ENCODE measurements at regions not wholly inside any gene's neighbourhood (a gene's known extent, or its start where the extent isn't known, plus 50 kb on each side); places are given as distances from the start of the nearest gene placed in this dataset.

- Histone ChIP-seq H3K27ac (no peak overlapping the region), H3K36me3 (no peaks in the 10 kb centered on the region), H3K9me3 (no peaks in the 10 kb centered on the region), H3K4me1 (ENCODE audit: control insufficient read depth in 1 of 2, insufficient read depth in 1 of 2, low read depth in 1 of 2, low read length in 1 of 2) (no peaks in the 10 kb centered on the region), H3K4me3 (ENCODE audit: low read depth in 1 of 2, low read length in 1 of 2) (no peak overlapping the region), H3K27me3 (no peaks in the 10 kb centered on the region)
- no peak for TF ChIP-seq CTCF (IDR thresholded peaks at IDR 0.05)
Measured at GRCh38 chr10:121062115-121062514, 211.0 kb downstream of the WDR11 start.

DNA sequence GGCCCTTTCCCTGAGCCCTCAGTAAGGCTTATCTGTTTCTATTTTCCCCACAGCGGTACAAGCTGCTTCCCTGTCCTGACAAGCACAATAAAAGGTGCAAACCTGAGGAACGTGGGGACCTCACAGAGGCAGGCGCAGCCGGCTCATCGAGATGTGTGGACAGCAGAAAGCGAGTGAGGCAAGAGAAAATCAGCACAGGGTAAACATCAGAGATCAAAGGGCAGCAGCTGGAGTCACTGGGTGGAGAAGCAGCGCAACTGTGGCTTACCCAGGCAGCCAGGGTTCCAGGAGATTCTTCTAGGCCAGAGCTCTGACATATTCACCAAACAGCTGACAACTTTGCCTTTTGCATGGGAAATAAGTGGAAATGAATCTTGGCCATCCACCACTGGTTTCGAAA, 212.6 kb downstream of the WDR11 start:
- no peaks in the 10 kb centered on the region for H3K27me3 ChIP-seq
- H3K4me3 ChIP-seq (ENCODE audit: low read depth in 1 of 2, low read length in 1 of 2), result no peak overlapping the region
- no peaks in the 10 kb centered on the region for H3K36me3 ChIP-seq
- H3K4me1 ChIP-seq (ENCODE audit: control insufficient read depth in 1 of 2, insufficient read depth in 1 of 2, low read depth in 1 of 2, low read length in 1 of 2), result no peaks in the 10 kb centered on the region
- H3K27ac ChIP-seq, result no peak overlapping the region
- no peak for TF ChIP-seq CTCF (IDR thresholded peaks at IDR 0.05)
- no peaks in the 10 kb centered on the region for H3K9me3 ChIP-seq

DNA sequence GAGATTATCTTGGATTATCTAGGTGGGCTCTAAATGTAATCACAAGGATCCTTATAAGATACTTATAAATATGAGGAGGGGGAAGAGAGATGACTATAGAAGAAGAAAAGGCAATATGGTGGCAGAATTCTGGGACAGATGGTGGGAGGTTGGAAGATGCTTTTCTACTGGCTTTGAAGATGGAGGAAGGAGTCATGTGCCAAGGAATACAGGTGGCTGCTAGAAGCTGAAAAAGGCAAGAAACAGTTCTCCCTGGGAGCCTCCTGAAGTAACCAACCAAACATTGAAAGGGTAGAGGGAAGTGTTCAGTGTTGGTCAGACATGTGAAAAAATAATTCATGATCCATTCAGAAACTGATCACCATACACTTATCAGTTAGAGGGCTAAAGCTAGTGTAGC, 213.3 kb downstream of the WDR11 start:
- no peaks in the 10 kb centered on the region for H3K9me3 ChIP-seq
- no peaks in the 10 kb centered on the region for H3K36me3 ChIP-seq
- no peak overlapping the region for H3K27ac ChIP-seq
- no peak overlapping the region for H3K4me3 ChIP-seq (ENCODE audit: low read depth in 1 of 2, low read length in 1 of 2)
- no peak for TF ChIP-seq CTCF (IDR thresholded peaks at IDR 0.05)
- no peaks in the 10 kb centered on the region for H3K27me3 ChIP-seq
- H3K4me1 ChIP-seq (ENCODE audit: control insufficient read depth in 1 of 2, insufficient read depth in 1 of 2, low read depth in 1 of 2, low read length in 1 of 2), result no peaks in the 10 kb centered on the region

DNA sequence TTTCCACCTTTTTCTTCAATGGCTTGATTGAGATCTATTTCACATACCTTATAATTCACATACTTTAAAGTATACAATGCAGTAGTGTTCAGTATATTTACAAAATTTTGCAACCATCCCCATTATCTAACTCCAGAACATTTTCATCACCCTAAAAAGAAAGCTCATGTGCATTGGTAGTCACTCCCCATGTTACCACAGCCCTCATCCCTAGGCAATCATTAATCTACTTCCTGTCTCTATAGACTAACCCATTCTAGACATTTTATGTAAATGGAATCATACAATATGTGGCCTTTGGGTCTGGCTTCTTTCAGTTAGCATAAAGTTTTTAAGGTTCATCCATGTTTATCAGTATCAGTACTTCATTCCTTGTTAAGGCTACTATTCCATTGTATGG, 214.2 kb downstream of the WDR11 start:
- no peaks in the 10 kb centered on the region for H3K9me3 ChIP-seq

DNA sequence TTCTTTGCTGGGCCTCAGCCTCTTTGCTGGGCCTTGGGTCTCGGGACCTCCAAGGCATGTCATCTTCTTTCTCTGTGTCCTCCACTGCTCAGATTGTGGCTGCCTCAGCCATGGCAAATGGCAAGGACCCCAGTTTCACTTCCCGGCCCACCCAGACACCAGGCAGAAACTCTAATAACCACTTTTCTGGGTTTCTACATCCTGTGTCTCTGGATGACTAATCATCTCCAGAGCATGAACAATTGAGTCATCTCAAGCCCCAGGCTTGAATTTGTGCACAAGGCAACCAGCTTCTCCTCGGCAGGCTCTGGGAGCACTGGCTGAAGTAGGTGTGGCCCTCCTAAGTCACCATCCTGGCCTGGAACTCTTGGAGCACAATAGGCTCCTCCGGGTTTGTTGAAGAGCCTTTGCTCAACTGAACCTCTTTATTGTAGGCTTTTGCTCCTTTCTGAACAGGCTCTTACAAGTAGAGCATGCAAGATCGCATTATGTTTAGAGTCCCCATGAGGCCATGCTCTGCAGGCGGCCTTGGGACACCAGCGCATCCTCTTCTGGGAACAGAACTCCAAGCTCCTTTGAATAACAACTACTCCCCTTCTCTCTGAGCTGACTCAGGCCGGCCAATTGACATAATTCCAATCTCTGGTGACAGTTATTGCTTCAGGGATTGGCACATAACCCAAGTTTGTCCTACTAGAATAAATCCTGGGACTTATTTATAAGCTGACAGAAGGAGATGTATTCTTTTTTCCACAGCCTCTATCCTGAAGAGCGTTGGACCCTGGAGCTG, 218.1 kb downstream of the WDR11 start:
- no peaks in the 10 kb centered on the region for H3K9me3 ChIP-seq
- H3K4me3 ChIP-seq (ENCODE audit: low read depth in 1 of 2, low read length in 1 of 2), result no peak overlapping the region
- H3K27me3 ChIP-seq, result no peaks in the 10 kb centered on the region
- H3K27ac ChIP-seq, result no peak overlapping the region
- H3K36me3 ChIP-seq, result no peaks in the 10 kb centered on the region
- no peak for TF ChIP-seq CTCF (IDR thresholded peaks at IDR 0.05)
- peaks cover 0 to 5% of the 10 kb centered on the region in 2 experiments for H3K4me1 ChIP-seq (ENCODE audit: control insufficient read depth in 1 of 2, insufficient read depth in 1 of 2, low read depth in 1 of 2, low read length in 1 of 2)

More for the DNA sequence above, 214.2 kb downstream of the WDR11 start:
- Histone ChIP-seq H3K27me3 (no peaks in the 10 kb centered on the region), H3K36me3 (no peaks in the 10 kb centered on the region), H3K27ac (no peak overlapping the region), H3K4me1 (ENCODE audit: control insufficient read depth in 1 of 2, insufficient read depth in 1 of 2, low read depth in 1 of 2, low read length in 1 of 2) (peaks cover 0 to 3% of the 10 kb centered on the region in 2 experiments), H3K4me3 (ENCODE audit: low read depth in 1 of 2, low read length in 1 of 2) (no peak overlapping the region)
- no peak for TF ChIP-seq CTCF (IDR thresholded peaks at IDR 0.05)

All from neutrophil (primary cell).